ENCODE measurements at regions not wholly inside any gene's neighbourhood (a gene's known extent, or its start where the extent isn't known, plus 50 kb on each side); places are given as distances from the start of the nearest gene placed in this dataset.

DNA sequence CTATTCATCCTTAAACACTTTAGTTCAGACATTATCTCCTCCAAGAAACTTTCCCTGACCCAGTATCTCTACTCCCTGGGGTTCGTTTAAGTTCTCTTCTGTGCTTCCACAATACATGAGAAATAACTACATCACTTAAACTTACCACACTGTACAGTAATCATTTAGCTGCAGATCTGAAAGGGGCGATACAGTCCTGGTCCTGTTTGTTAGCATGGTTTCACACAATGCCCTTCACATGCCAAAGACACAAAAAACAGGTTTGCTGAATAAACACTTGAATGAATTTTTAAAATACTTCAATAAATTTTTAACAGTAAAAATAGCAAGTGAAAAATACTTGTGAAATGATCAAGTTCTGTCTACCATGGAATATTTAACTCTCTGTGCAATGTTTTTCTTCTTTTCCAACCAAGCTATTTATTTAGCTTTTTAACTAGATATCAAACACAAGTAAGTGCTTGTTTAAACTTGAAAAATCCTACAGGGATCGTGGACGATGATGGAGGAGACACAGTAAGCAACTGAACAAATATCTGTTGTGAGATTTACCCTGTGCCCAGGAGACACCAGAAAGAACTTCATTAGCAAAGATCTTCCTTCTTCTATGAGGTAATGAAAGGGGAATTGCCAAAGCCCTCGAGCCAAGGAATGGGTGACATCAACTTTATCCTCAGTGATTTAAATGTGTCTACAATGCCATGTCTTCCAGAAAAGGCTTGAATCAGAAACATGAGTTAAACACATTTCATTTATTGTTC lies 255.6 kb upstream of the GRIP1 start:
- TF ChIP-seq, protein P1, sequence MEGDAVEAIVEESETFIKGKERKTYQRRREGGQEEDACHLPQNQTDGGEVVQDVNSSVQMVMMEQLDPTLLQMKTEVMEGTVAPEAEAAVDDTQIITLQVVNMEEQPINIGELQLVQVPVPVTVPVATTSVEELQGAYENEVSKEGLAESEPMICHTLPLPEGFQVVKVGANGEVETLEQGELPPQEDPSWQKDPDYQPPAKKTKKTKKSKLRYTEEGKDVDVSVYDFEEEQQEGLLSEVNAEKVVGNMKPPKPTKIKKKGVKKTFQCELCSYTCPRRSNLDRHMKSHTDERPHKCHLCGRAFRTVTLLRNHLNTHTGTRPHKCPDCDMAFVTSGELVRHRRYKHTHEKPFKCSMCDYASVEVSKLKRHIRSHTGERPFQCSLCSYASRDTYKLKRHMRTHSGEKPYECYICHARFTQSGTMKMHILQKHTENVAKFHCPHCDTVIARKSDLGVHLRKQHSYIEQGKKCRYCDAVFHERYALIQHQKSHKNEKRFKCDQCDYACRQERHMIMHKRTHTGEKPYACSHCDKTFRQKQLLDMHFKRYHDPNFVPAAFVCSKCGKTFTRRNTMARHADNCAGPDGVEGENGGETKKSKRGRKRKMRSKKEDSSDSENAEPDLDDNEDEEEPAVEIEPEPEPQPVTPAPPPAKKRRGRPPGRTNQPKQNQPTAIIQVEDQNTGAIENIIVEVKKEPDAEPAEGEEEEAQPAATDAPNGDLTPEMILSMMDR (conservative IDR thresholded peaks at IDR 0.05; ENCODE audit: low read depth in 2 of 2), result no peak
- TF ChIP-seq CREB1 (CRISPR knock-in tag; IDR thresholded peaks at IDR 0.05; ENCODE audit: low read depth) (no peak), EZH2phosphoT487 (IDR thresholded peaks at IDR 0.05; ENCODE audit: unreplicated experiment) (no peak), ETS1 (IDR thresholded peaks at IDR 0.05) (no peak)
